ENCODE measurements at regions not wholly inside any gene's neighbourhood (a gene's known extent, or its start where the extent isn't known, plus 50 kb on each side); places are given as distances from the start of the nearest gene placed in this dataset.

- no peak for DNase-seq
Observed at GRCh38 chr11:16430674-16431073, 74.3 kb upstream of the SOX6 start.

- no peak for DNase-seq
Observed at GRCh38 chr11:16421826-16422225, 65.5 kb upstream of the SOX6 start.

- DNase-seq = no peak
Observed at GRCh38 chr11:16418428-16419097, 62.2 kb upstream of the SOX6 start.

- DNase-seq = no peak
Observed at GRCh38 chr11:16412525-16413172, 56.3 kb upstream of the SOX6 start.

- DNase-seq = no peak
Observed at GRCh38 chr11:16410479-16410878, 54.1 kb upstream of the SOX6 start.

- DNase-seq = no peak
Observed at GRCh38 chr11:16408619-16409018, 52.3 kb upstream of the SOX6 start.

GRCh38 chr11:16406226-16406625 lies 49.9 kb upstream of the SOX6 start:
- no peak for DNase-seq
